DND-41 (cell line): ENCODE measurements at regions not wholly inside any gene's neighbourhood (a gene's known extent, or its start where the extent isn't known, plus 50 kb on each side); places are given as distances from the start of the nearest gene placed in this dataset.

Source experiments
- ATAC-seq: fragments of 200-7000 bp; cut with Tn5 transposase; 3 replicates; pipeline ENCODE4 v1.9.1; 2021; ENCODE audit warnings: low read depth; ENCODE audit not compliant: insufficient read depth
- DNase-seq: peaks from one replicate; pipeline ENCODE4 v3.0.0-alpha.2; 2020
- H2AFZ ChIP-seq: 2 replicates; pipeline ENCODE4 v1.6.0; 2012; ENCODE audit warnings: low read depth, low read length
- H3K27ac ChIP-seq: 2 replicates; pipeline ENCODE4 v1.5.1; 2012; ENCODE audit warnings: low read length, inconsistent platforms
- H3K27me3 ChIP-seq: fragments of 200-600 bp; sonication (generic); 2 replicates; pipeline ENCODE4 v1.6.0; 2012; ENCODE audit warnings: low read length, mild to moderate bottlenecking, inconsistent platforms; ENCODE audit not compliant: insufficient read depth, poor library complexity
- H3K36me3 ChIP-seq: 2 replicates; pipeline ENCODE4 v1.5.1; 2012; ENCODE audit warnings: low read length, inconsistent platforms; ENCODE audit not compliant: insufficient read depth
- H3K4me1 ChIP-seq: 2 replicates; pipeline ENCODE4 v1.5.1; 2012; ENCODE audit warnings: mild to moderate bottlenecking, low read length; ENCODE audit not compliant: insufficient read depth
- H3K4me2 ChIP-seq: 2 replicates; pipeline ENCODE4 v1.6.0; 2012; ENCODE audit warnings: mild to moderate bottlenecking, moderate library complexity, low read length, inconsistent platforms; ENCODE audit not compliant: insufficient read depth
- H3K4me3 ChIP-seq, 2 experiments: fragments of 200-600 bp in 1 of 2; shearing (Covaris generic) in 1 of 2; 2 replicates each; pipeline ENCODE4 v1.5.1; 2012 to 2016; ENCODE audit warnings: inconsistent platforms in 2 of 2, low read length in 2 of 2, mild to moderate bottlenecking in 2 of 2, low read depth in 1 of 2, moderate library complexity in 1 of 2
- H3K79me2 ChIP-seq: 2 replicates; pipeline ENCODE4 v1.6.0; 2012; ENCODE audit warnings: low read length, inconsistent platforms; ENCODE audit not compliant: insufficient read depth
- H3K9ac ChIP-seq: 2 replicates; pipeline ENCODE4 v1.6.0; 2012; ENCODE audit warnings: low read depth, mild to moderate bottlenecking, inconsistent platforms, low read length, moderate library complexity
- H3K9me3 ChIP-seq: 2 replicates; pipeline ENCODE4 v1.5.1; 2012; ENCODE audit warnings: low read length, moderate library complexity, mild to moderate bottlenecking, inconsistent platforms; ENCODE audit not compliant: insufficient read depth, severe bottlenecking
- H4K20me1 ChIP-seq: 2 replicates; pipeline ENCODE4 v1.6.0; 2012; ENCODE audit warnings: low read length; ENCODE audit not compliant: insufficient read depth
- EZH2 ChIP-seq: IDR thresholded peaks from 3 replicates; pipeline ENCODE4 v1.6.1; 2012; ENCODE audit warnings: borderline replicate concordance, low read depth, mild to moderate bottlenecking, moderate library complexity, low read length, inconsistent platforms; ENCODE audit not compliant: severe bottlenecking
- TF ChIP-seq, protein P1 (sequence below): IDR thresholded peaks from 2 replicates; pipeline ENCODE4 v1.5.1; 2012; ENCODE audit warnings: borderline replicate concordance, low read length, moderate library complexity, mild to moderate bottlenecking; ENCODE audit not compliant: poor library complexity, severe bottlenecking; ENCODE audit errors: extremely low read depth

DNA sequence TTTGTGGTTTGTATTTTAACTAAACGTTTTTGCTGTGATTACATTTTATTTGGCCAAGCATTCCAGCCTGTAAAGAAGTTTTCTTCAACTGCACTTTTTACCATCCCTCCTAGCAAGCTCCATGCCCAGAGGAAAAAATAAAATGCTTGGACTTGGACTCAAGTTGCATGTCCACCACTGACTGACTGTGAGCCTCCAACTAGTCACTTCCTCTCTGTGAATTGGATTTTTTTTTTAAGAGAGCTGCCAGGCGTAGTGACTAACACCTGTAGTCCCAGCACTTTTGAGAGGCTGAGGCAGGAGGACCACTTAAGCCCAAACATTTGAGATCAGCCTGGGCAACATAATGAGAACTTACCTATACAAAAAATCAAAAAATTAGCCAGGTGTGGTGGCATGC, 1185.2 kb upstream of the PIK3C3 start:
- no peaks in the 10 kb centered on the region for H4K20me1 ChIP-seq
- H3K9ac ChIP-seq: no peak overlapping the region
- no peak overlapping the region for H3K27ac ChIP-seq
- H3K4me2 ChIP-seq: no peak overlapping the region
- H3K4me3 ChIP-seq: no peak overlapping the region
- H2AFZ ChIP-seq: no peak overlapping the region
- no peaks in the 10 kb centered on the region for H3K9me3 ChIP-seq
- no peak for DNase-seq
- H3K27me3 ChIP-seq: no peaks in the 10 kb centered on the region
- no peak for ATAC-seq
- H3K36me3 ChIP-seq: no peaks in the 10 kb centered on the region
- TF ChIP-seq EZH2: no peak
- TF ChIP-seq, protein P1, sequence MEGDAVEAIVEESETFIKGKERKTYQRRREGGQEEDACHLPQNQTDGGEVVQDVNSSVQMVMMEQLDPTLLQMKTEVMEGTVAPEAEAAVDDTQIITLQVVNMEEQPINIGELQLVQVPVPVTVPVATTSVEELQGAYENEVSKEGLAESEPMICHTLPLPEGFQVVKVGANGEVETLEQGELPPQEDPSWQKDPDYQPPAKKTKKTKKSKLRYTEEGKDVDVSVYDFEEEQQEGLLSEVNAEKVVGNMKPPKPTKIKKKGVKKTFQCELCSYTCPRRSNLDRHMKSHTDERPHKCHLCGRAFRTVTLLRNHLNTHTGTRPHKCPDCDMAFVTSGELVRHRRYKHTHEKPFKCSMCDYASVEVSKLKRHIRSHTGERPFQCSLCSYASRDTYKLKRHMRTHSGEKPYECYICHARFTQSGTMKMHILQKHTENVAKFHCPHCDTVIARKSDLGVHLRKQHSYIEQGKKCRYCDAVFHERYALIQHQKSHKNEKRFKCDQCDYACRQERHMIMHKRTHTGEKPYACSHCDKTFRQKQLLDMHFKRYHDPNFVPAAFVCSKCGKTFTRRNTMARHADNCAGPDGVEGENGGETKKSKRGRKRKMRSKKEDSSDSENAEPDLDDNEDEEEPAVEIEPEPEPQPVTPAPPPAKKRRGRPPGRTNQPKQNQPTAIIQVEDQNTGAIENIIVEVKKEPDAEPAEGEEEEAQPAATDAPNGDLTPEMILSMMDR: no peak
- H3K4me1 ChIP-seq: no peaks in the 10 kb centered on the region
- H3K79me2 ChIP-seq: no peaks in the 10 kb centered on the region

DNA sequence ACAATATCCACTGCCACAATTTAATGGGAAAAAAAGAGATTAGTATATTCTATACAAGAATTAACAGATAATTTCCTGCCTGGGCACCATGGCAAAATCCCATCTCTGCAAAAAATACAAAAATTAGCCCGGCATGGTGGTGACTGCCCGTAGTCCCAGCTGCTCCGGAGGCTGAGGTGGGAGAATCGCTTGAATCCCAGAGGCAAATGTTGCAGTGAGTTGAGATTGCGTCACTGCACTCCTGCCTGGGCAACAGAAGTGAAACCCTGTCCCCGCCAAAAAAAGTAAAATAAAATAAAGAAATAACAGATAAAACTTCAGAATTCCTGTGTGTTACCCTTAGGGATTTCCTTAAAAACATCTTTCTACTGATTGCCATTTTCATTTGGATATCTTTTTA, 1194.8 kb upstream of the PIK3C3 start:
- Histone ChIP-seq H3K9me3 (no peaks in the 10 kb centered on the region), H4K20me1 (no peaks in the 10 kb centered on the region), H3K4me1 (no peaks in the 10 kb centered on the region), H2AFZ (no peak overlapping the region), H3K9ac (no peak overlapping the region), H3K4me3 (no peak overlapping the region), H3K79me2 (no peaks in the 10 kb centered on the region), H3K27me3 (no peaks in the 10 kb centered on the region), H3K27ac (no peak overlapping the region), H3K4me2 (no peak overlapping the region), H3K36me3 (no peaks in the 10 kb centered on the region)
- DNase-seq: no peak
- no peak for TF ChIP-seq EZH2
- TF ChIP-seq, protein P1: no peak
- no peak for ATAC-seq

DNA sequence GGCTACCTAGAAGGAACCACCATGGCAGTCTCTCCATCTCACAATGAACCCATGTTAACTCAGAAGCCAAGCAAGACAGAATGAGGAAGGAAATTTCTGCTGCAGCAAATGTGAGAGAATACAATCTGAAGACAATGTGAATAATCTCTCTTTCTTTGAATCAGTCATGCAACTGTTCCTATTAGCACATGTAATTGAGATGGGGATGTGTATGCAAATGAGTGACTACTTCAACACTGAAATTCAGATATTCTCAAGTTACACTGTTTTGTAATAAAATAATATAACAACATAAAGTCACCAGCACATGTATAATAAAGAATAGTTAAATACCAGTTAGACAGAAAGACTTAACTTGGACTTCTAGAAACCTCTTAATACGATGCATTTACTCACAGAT, 1200.6 kb upstream of the PIK3C3 start:
- Histone ChIP-seq H3K27me3 (no peaks in the 10 kb centered on the region), H3K27ac (no peak overlapping the region), H3K4me2 (no peak overlapping the region), H4K20me1 (no peaks in the 10 kb centered on the region), H3K4me1 (no peaks in the 10 kb centered on the region), H3K4me3 (no peak overlapping the region), H3K79me2 (no peaks in the 10 kb centered on the region), H2AFZ (no peak overlapping the region), H3K9me3 (no peaks in the 10 kb centered on the region), H3K36me3 (no peaks in the 10 kb centered on the region), H3K9ac (no peak overlapping the region)
- DNase-seq (no peak), ATAC-seq (no peak)
- no peak for TF ChIP-seq EZH2
- TF ChIP-seq, protein P1: no peak

DNA sequence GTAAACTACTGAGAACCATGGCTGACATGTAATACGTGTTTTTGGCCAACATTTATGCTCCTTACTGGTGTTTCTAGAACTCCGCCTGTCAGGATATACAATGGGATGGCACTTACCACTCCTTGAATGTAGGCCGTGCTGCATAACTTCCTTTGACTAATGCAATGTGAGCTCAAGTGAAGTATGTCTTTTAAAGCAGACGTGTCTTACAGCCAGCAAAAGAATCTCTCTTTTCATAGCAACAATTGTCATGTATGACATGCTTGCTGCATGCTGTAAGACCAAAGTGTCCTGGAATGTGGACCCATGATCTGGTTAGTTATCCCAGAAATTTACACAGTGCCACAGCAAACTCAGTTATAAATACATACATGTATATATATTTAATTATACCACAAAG, 1202.7 kb upstream of the PIK3C3 start:
- H3K4me3 ChIP-seq: no peak overlapping the region
- TF ChIP-seq, protein P1: no peak
- TF ChIP-seq EZH2: no peak
- no peaks in the 10 kb centered on the region for H3K79me2 ChIP-seq
- H3K4me2 ChIP-seq: no peak overlapping the region
- no peak overlapping the region for H2AFZ ChIP-seq
- DNase-seq: no peak
- no peak overlapping the region for H3K27ac ChIP-seq
- no peaks in the 10 kb centered on the region for H3K36me3 ChIP-seq
- no peaks in the 10 kb centered on the region for H3K4me1 ChIP-seq
- H3K9ac ChIP-seq: no peak overlapping the region
- peaks cover 2% of the 10 kb centered on the region for H3K9me3 ChIP-seq
- no peaks in the 10 kb centered on the region for H3K27me3 ChIP-seq
- H4K20me1 ChIP-seq: no peaks in the 10 kb centered on the region
- no peak for ATAC-seq
